ENCODE measurements at regions not wholly inside any gene's neighbourhood (a gene's known extent, or its start where the extent isn't known, plus 50 kb on each side); places are given as distances from the start of the nearest gene placed in this dataset.

DNA sequence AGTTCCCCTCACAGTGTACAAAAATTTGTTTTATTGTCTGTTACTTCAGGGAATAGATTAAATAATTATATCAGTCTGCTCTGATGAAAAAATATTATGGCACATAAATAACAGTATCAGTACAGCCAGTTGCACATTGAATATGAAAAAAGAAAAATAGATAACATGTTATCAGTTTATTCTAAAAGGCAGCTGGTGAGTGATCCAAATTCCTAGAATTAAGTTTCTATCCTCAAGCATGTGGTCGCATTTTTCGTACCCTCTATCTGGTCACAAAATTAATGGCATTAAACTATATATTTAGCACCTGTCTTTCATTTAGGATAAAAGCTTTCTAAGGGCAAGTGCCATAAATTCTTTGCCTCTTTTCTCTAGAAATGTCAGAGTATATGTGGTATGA, 944.8 kb upstream of the PCDH9 start:
- DNase-seq (ENCODE audit: low spot score), result no peak
- peaks cover 0 to 2% (median 0%) of the 10 kb centered on the region in 4 donors for H3K27me3 ChIP-seq (ENCODE audit: control insufficient read depth in 4 of 4, insufficient read depth in 4 of 4, low read length in 3 of 4)
- H3K9me3 ChIP-seq (ENCODE audit: control insufficient read depth in 4 of 4, low read length in 3 of 4), result peaks cover 0 to 2% (median 0%) of the 10 kb centered on the region in 4 donors
- 84% methylated on average over 2 of the region's 2 CpGs for WGBS
- H3K27ac ChIP-seq (ENCODE audit: low read depth in 1 of 2, low read length in 2 of 2), result no peak overlapping the region
- TF ChIP-seq GABPA (IDR thresholded peaks at IDR 0.05 in 1 of 2, conservative IDR thresholded peaks at IDR 0.05 in 1 of 2) (no peak), RAD21 (IDR thresholded peaks at IDR 0.05) (no peak), HNF4G (IDR thresholded peaks at IDR 0.05) (no peak), SP1 (IDR thresholded peaks at IDR 0.05) (no peak), JUND (IDR thresholded peaks at IDR 0.05) (no peak), RXRA (IDR thresholded peaks at IDR 0.05) (no peak), FOXA2 (IDR thresholded peaks at IDR 0.05) (no peak), TAF1 (conservative IDR thresholded peaks at IDR 0.05) (no peak), HNF4A (conservative IDR thresholded peaks at IDR 0.05) (no peak), FOXA1 (IDR thresholded peaks at IDR 0.05) (no peak)
- H3K36me3 ChIP-seq (ENCODE audit: control insufficient read depth in 4 of 4, insufficient read depth in 3 of 4, low read depth in 1 of 4, low read length in 3 of 4), result peaks cover 0 to 4% (median 0%) of the 10 kb centered on the region in 4 donors
- no peak overlapping the region for H3K4me3 ChIP-seq (ENCODE audit: low read depth in 1 of 3, low read length in 3 of 3)
- H3K4me1 ChIP-seq (ENCODE audit: control insufficient read depth in 4 of 4, insufficient read depth in 4 of 4, low read length in 3 of 4), result no peaks in the 10 kb centered on the region
- no peak overlapping the region for H3K9ac ChIP-seq (ENCODE audit: low read depth in 1 of 2, low read length in 2 of 2)

DNA sequence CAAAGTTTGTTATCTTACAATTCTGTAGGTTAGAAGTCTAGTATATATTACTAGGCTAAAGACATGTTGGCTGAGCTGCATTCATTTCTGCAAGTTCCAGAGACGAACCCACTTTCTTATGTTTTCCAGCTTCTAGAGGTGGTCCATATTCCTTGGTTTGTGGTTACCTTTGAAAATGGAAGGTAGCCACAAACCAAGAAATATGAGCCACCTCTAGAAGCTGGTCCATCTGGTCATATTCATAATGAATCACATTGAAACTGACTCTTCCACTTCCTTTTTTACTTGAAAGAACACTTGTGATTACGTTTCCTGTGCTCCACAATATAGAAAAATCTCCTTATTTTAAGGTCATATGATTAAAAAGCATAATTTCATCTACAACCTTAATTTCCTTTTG, 943.0 kb upstream of the PCDH9 start:
- DNase-seq (ENCODE audit: low spot score), result no peak
- Histone ChIP-seq H3K4me3 (ENCODE audit: low read depth in 1 of 3, low read length in 3 of 3) (no peak overlapping the region), H3K36me3 (ENCODE audit: control insufficient read depth in 4 of 4, insufficient read depth in 3 of 4, low read depth in 1 of 4, low read length in 3 of 4) (peaks cover 0 to 4% (median 0%) of the 10 kb centered on the region in 4 donors), H3K27me3 (ENCODE audit: control insufficient read depth in 4 of 4, insufficient read depth in 4 of 4, low read length in 3 of 4) (peaks cover 0 to 2% (median 0%) of the 10 kb centered on the region in 4 donors), H3K9me3 (ENCODE audit: control insufficient read depth in 4 of 4, low read length in 3 of 4) (peaks cover 0 to 2% (median 0%) of the 10 kb centered on the region in 4 donors), H3K27ac (ENCODE audit: low read depth in 1 of 2, low read length in 2 of 2) (no peak overlapping the region), H3K4me1 (ENCODE audit: control insufficient read depth in 4 of 4, insufficient read depth in 4 of 4, low read length in 3 of 4) (no peaks in the 10 kb centered on the region), H3K9ac (ENCODE audit: low read depth in 1 of 2, low read length in 2 of 2) (no peak overlapping the region)
- WGBS, result 50% methylated on average over 2 of the region's 2 CpGs
- no peak for TF ChIP-seq TAF1 (conservative IDR thresholded peaks at IDR 0.05)
- TF ChIP-seq, protein P1, sequence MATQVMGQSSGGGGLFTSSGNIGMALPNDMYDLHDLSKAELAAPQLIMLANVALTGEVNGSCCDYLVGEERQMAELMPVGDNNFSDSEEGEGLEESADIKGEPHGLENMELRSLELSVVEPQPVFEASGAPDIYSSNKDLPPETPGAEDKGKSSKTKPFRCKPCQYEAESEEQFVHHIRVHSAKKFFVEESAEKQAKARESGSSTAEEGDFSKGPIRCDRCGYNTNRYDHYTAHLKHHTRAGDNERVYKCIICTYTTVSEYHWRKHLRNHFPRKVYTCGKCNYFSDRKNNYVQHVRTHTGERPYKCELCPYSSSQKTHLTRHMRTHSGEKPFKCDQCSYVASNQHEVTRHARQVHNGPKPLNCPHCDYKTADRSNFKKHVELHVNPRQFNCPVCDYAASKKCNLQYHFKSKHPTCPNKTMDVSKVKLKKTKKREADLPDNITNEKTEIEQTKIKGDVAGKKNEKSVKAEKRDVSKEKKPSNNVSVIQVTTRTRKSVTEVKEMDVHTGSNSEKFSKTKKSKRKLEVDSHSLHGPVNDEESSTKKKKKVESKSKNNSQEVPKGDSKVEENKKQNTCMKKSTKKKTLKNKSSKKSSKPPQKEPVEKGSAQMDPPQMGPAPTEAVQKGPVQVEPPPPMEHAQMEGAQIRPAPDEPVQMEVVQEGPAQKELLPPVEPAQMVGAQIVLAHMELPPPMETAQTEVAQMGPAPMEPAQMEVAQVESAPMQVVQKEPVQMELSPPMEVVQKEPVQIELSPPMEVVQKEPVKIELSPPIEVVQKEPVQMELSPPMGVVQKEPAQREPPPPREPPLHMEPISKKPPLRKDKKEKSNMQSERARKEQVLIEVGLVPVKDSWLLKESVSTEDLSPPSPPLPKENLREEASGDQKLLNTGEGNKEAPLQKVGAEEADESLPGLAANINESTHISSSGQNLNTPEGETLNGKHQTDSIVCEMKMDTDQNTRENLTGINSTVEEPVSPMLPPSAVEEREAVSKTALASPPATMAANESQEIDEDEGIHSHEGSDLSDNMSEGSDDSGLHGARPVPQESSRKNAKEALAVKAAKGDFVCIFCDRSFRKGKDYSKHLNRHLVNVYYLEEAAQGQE (IDR thresholded peaks at IDR 0.05), result no peak
- no peak for TF ChIP-seq EGR1 (IDR thresholded peaks at IDR 0.05; ENCODE audit: low read depth in 2 of 2)

DNA sequence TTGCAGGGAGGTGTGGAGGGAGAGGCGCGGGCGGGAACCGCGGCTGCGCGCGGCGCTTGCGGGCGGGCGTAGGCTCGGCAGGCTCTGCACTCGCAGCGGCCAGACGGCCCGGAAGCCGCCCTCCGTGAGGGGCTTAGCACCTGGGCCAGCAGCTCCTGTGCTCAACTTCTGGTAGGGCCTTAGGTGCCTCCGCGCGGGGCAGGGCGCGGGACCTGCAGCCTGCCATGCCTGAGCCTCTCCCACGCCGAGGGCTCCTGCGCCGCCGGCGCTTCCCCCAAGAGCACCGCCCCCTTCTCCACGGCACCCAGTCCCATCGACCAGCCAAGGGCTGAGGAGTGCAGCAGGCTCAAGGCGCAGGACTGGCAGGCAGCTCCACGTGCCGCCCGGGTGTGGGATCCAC, 940.8 kb upstream of the PCDH9 start:
- Histone ChIP-seq H3K27me3 (ENCODE audit: control insufficient read depth in 4 of 4, insufficient read depth in 4 of 4, low read length in 3 of 4) (no peaks in the 10 kb centered on the region), H3K4me1 (ENCODE audit: control insufficient read depth in 4 of 4, insufficient read depth in 4 of 4, low read length in 3 of 4) (no peaks in the 10 kb centered on the region), H3K36me3 (ENCODE audit: control insufficient read depth in 4 of 4, insufficient read depth in 3 of 4, low read depth in 1 of 4, low read length in 3 of 4) (peaks cover 0 to 4% (median 0%) of the 10 kb centered on the region in 4 donors), H3K9ac (ENCODE audit: low read depth in 1 of 2, low read length in 2 of 2) (no peak overlapping the region), H3K4me3 (ENCODE audit: low read depth in 1 of 3, low read length in 3 of 3) (no peak overlapping the region), H3K27ac (ENCODE audit: low read depth in 1 of 2, low read length in 2 of 2) (no peak overlapping the region), H3K9me3 (ENCODE audit: control insufficient read depth in 4 of 4, low read length in 3 of 4) (peaks cover 0 to 2% (median 0%) of the 10 kb centered on the region in 4 donors)
- DNase-seq (ENCODE audit: low spot score), result no peak
- TF ChIP-seq GABPA (IDR thresholded peaks at IDR 0.05 in 1 of 2, conservative IDR thresholded peaks at IDR 0.05 in 1 of 2), result no peak
- TF ChIP-seq, protein P2, sequence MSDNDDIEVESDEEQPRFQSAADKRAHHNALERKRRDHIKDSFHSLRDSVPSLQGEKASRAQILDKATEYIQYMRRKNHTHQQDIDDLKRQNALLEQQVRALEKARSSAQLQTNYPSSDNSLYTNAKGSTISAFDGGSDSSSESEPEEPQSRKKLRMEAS (IDR thresholded peaks at IDR 0.05), result no peak
- 95% methylated on average over 37 of the region's 37 CpGs for WGBS
